ENCODE measurements at regions not wholly inside any gene's neighbourhood (a gene's known extent, or its start where the extent isn't known, plus 50 kb on each side); places are given as distances from the start of the nearest gene placed in this dataset.

DNA sequence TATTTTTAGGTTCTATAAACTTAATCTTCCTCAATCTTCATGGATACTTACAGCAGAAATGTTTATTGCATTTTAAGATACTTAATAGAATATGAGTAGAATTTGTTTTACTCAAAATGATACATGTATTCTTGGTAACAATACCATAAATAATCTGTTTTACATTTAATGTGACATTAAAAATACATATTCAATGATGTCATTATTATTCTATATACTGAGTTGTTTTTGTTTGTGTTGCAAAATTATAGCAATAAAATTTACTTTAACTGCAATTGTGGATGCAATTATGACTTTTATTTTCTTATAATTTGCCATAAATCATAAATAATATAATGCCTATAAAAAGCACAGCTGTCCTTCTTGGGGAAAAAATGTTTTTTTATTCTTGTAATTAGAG is 275.9 kb upstream of the CCNG1 start:
- TF ChIP-seq, protein P1, sequence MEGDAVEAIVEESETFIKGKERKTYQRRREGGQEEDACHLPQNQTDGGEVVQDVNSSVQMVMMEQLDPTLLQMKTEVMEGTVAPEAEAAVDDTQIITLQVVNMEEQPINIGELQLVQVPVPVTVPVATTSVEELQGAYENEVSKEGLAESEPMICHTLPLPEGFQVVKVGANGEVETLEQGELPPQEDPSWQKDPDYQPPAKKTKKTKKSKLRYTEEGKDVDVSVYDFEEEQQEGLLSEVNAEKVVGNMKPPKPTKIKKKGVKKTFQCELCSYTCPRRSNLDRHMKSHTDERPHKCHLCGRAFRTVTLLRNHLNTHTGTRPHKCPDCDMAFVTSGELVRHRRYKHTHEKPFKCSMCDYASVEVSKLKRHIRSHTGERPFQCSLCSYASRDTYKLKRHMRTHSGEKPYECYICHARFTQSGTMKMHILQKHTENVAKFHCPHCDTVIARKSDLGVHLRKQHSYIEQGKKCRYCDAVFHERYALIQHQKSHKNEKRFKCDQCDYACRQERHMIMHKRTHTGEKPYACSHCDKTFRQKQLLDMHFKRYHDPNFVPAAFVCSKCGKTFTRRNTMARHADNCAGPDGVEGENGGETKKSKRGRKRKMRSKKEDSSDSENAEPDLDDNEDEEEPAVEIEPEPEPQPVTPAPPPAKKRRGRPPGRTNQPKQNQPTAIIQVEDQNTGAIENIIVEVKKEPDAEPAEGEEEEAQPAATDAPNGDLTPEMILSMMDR (IDR thresholded peaks at IDR 0.05; ENCODE audit: insufficient read depth, low read length, poor library complexity, severe bottlenecking): no peak
- TF ChIP-seq EZH2phosphoT487 (conservative IDR thresholded peaks at IDR 0.05; ENCODE audit: low read length): no peak

All from SU-DHL-6 (cell line).